NCI-H510A (cell line): ENCODE measurements at regions not wholly inside any gene's neighbourhood (a gene's known extent, or its start where the extent isn't known, plus 50 kb on each side); places are given as distances from the start of the nearest gene placed in this dataset.

Source experiments
- DNase-seq: peaks from one replicate; lab custom pipeline; 2025; lab: John Stamatoyannopoulos, UW

DNA sequence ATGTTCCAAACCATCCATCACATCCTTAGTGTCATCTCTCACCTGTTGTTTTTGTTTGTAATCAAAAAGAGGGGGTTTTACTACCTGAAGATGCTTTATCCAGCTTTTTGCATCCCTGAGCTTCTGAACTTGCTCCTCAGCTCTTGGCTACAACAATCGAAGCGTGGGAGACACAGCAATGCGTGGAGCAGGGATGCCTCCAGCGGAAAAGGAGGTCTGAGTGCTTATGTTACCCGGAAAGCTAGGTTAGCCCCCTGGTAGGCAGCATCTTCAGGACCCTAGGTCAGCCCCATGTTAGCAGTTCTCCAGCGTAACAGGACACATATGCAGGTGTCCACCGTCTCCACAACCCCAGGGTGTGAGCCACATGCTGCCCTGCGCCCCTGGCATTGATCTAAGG is 141.5 kb downstream of the RRAGC start:
- DNase-seq, result no peak

GRCh38 chr1:38716229-38716628 is 143.3 kb downstream of the RRAGC start:
- no peak for DNase-seq

- no peak for DNase-seq
Measured at GRCh38 chr1:38715415-38715814, 144.2 kb downstream of the RRAGC start.

DNA sequence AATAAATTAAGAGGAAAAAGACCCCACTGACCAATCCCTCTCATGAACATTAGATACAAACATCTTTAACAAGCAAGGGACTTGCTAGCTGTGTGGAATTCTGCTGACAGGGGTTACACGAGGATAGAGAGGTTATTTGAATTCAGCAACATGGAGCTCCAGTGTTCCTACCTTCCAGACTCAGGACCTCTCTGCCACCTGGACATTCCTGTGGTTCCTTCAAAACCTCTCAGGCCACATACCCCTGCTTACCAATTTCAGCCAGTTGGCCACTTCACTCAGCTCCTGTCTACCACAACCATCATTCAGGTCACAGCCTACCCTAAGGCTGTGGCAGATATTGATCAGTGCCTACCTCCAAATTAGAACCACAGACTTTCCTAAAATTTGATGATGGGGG is 147.5 kb downstream of the RRAGC start:
- DNase-seq, result no peak

DNA sequence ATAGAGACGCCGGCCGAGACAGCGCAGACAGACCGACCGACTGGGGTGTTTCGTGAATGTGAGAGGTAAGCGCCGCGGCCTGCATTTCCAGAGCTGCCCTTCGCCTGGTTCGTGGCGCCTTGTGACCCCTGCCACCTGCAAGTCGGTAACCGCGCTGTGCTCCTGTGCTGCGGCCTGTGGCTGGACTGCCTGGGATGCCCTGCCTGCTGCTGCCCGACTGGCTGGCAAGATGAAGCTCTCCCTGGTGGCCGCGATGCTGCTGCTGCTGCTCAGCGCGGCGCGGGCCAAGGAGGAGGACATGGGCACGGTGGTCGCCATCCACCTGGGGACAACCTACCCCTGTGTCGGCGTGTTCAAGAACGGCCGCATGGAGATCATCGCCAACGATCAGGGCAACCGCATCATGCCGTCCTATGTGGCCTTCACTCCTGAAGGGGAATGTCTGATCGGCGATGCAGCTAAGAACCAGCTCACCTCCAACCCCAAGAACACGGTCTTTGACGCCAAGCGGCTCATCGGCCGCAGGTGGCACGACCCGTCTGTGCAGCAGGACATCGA is 150.8 kb downstream of the RRAGC start:
- no peak for DNase-seq

DNA sequence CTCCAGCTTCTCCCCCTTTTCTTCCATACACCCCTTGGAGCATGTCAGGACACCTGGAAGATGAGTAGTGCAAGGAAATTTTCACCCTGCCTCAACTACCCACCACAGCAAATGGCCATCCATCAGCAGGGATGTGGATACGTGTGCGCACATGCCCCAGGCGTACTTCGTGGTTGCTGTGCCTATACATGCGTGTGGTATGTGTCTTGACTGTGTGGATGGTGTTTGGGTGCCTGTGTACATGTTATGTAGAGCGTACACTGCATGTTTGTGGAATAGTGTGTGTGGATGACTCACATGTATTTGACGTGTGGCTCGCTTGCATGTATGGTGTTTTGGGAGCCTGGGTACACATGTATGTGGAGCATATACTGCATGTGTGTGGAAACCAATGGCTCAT is 158.5 kb downstream of the RRAGC start:
- DNase-seq, result no peak

- DNase-seq, result no peak
Measured at GRCh38 chr1:38700077-38700470, 159.5 kb downstream of the RRAGC start.

DNA sequence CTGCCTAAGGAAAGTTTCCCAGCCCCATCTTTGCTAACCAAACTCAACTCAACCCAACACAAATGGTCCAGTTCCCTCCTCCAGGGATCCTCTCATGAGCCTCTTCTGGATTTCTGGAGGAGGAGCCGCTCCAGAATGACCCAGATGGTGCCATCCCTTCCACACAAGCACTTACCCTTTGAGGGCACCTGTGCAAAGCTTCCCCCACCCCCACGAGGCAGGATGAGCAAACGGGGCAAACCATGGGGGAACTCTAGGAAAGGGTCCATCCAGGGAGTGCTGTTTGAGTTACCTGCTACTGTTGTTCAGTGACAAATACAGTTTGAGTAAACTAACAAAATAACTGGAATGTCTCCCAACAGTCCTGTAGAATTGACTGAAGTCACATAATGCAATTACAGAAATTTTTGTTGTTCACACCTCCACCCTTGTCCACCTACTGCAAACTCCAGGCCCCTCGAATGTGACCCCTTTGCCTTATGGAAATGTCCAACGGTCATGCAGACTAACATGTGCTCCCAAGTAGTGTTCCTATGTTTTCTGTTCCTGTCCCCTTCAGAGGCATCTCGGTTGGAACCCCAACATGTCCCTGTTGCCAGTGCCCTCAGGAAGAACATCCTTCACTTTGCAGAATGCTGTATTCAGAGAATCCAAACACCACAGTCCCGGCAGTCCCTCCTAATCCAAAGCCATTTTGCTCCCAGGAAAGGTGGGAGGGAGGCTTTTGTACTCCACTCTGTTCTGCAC is 160.1 kb downstream of the RRAGC start:
- no peak for DNase-seq

DNA sequence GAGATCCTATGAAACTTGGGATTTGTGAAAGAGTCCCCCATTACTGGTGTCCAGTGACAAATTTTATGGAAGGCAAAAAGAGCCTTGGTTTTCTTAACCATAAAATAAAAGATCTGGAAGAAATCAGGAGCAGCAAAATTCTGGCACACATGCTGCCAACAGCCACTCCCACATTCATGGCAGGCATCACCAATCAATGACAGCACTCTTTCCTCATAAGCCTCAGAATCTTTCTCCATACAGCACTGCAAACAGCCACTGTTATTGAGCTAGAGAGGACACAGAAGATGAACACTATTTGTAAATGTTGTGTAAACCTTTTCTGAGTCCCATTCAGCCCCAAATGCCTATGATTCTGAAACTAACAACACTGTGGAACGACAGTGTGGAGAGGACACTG is 162.2 kb downstream of the RRAGC start:
- DNase-seq, result no peak

GRCh38 chr1:38696371-38696770 is 163.2 kb downstream of the RRAGC start:
- DNase-seq, result no peak

DNA sequence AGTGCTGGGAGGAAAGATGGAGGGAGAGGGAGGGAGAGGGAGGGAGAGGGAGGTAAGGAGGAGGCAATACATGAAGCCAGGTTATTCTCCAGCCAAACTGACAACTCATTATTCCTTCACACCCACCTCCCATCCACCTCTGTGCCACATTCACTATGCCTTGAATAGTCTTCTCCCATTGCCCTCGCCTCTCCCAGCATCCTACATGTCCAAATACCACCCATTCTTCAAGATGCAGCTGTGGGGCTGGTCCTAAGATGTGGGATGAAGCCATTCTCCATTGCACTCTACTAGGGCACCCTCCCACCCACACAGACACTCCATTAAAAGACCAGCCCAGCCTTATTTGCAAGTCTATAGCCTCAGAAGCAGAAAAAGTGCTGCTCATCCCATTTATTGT is 165.8 kb downstream of the RRAGC start:
- DNase-seq, result no peak

- no peak for DNase-seq
Measured at GRCh38 chr1:38693031-38693430, 166.5 kb downstream of the RRAGC start.

- DNase-seq, result no peak
Measured at GRCh38 chr1:38690790-38691449, 168.7 kb downstream of the RRAGC start.

DNA sequence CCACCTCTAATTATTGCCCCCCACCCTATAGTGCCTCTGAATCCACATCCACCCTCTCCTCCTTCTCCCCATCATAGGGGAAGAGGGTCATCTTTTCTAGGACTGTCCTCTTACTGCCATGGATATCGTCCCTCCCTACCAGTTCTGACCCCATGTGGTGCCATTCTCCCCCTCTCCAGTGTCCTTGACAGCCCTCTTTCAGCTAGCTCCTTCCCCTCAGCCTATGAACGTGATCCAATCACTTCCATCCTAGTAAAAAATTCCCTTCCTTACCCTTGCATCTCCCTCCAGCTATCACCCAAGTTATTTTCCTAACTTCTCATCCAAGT is 172.7 kb downstream of the RRAGC start:
- no peak for DNase-seq

DNA sequence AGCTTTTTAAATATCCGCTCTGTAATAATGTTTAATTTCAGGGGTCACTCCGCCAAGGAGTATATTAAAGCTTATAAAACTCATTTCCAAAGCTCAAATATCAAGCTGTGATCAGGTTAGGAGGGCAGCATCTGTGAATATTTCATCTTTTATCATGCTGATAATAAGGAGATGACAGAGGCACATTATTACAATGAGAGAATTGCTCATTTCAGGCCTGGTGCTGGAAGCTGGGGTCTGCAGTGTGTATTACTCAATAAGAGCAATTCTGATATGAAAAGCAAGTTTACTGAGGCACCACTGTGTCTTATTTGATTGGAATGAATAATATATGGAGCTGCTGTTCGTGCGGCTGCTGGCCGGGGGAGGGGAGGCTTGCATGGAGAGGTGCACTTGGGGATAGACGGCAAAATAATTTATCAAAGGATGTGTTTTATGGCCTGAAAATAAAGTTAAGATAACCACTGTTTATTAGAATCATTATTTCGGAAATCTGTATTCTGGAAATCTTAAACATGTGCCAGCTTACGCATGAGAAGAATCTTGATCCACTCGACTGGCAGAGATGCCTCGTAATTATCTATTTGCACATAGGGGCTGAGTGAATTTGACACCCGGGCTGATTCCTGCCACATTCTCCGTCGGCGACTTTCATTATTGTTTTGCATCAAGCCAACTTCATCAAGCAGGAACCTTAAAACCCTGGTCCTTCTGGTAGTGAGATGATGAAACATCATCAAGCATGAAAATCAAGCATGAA is 173.2 kb downstream of the RRAGC start:
- DNase-seq, result no peak

DNA sequence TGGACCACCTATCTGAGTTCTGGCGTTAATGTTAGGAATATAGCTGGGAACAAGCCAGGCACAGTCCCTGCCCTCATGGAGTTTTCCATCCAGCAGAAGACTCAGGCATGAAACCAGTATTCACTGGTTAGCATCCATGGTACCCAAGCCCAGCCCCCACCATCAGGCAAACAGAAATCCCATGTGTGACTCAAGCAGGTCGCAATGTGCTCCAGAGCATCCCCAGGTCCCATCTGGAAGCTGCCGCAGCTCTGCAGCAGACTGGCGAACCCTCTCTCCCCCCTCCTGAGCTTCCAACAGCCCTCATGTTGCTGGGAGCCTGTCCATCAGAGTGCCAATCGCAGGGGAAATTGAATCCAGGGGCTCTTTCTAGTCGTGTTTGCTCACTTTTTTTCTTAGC is 174.2 kb downstream of the RRAGC start:
- no peak for DNase-seq

GRCh38 chr1:38680801-38681510 is 178.6 kb downstream of the RRAGC start:
- no peak for DNase-seq

DNA sequence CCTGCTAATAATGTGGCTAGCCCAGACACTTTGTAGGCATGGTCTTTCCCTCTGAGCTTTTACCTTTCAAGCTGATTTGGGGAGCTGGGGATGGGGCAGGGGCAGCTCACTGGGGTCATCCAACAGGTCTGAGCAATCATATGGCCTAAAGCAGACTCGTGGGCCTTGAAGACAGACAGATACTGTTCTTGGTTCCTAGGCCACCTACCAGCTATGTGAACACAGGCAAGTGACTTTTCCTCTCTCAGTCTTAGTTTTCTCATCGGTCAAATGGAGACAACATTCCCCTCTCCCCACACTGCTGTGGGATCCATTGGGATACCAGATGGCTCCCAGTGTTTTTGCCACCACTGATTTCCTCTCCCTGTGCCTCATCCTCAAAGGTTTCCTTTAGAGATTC is 181.8 kb downstream of the RRAGC start:
- DNase-seq, result no peak

- DNase-seq, result no peak
Measured at GRCh38 chr1:38677311-38677710, 182.3 kb downstream of the RRAGC start.

DNA sequence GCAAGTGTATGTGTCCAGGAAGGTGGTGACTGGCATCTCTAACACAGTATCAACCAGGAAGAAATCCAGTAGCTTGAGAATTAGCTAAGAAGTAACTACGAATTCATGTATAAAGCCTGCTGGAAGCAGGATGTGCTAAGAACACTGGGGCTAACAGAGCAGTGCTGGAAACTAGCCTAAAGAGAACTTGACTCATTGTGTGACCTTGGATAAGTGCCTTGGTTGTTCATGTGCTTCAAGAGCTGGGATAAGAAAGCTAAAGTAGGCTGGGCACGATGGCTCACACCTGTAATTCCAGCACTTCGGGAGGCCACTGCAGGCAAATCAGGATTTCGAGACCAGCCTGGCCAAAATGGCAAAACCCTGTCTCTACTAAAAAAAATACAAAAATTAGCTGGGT is 186.9 kb downstream of the RRAGC start:
- no peak for DNase-seq

GRCh38 chr1:38671221-38671620 is 188.4 kb downstream of the RRAGC start:
- no peak for DNase-seq

DNA sequence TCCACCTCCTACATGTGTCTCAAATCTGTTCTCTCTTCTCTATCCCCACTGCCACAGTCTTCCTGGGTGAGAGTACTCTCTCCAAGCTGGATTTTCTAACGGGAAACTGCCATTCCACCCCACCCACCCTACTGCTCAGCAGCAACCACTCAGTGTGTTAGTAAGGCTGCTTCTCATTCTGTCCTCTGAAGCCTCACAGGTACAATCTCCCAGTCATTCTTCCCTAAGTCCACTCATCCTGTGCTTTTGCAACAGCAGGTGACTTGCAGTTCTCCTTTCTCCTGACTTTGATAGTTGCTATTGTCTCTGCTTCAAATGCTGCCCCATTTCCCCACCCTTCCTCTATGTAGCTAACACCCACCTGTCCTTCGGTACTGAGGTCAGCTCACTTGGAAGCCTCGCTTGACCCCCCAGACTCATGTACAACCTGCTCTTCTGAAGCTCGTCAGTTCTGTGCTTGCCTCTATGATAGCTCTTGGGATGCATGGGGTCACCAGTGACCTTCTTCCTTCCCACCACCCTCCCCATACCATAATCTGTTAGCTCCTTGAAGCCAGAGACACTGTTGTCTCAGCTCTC is 188.9 kb downstream of the RRAGC start:
- no peak for DNase-seq
